HFFc6 (cell line): ENCODE measurements at regions not wholly inside any gene's neighbourhood (a gene's known extent, or its start where the extent isn't known, plus 50 kb on each side); places are given as distances from the start of the nearest gene placed in this dataset.

Experiments used
- DNase-seq: peaks from one replicate; pipeline ENCODE4 v3.0.0-alpha.2; 2018
- H3K27ac Mint-ChIP-seq: 2 replicates; pipeline ENCODE4 v1.8.0; 2020; ENCODE audit warnings: mild to moderate bottlenecking, mixed read lengths
- H3K27me3 Mint-ChIP-seq: 2 replicates; pipeline ENCODE4 v1.8.0; 2021; ENCODE audit warnings: mild to moderate bottlenecking, moderate library complexity, mixed read lengths; ENCODE audit not compliant: insufficient read depth
- H3K36me3 Mint-ChIP-seq: 2 replicates; pipeline ENCODE4 v1.8.0; 2021; ENCODE audit warnings: low read depth, mixed read lengths
- H3K4me1 Mint-ChIP-seq: 2 replicates; pipeline ENCODE4 v1.8.0; 2020; ENCODE audit warnings: low read depth, mixed read lengths
- H3K4me3 Mint-ChIP-seq: 2 replicates; pipeline ENCODE4 v1.8.0; 2020; ENCODE audit warnings: mild to moderate bottlenecking, moderate library complexity, mixed read lengths
- H3K9me3 Mint-ChIP-seq: 2 replicates; pipeline ENCODE4 v1.8.0; 2020; ENCODE audit warnings: mild to moderate bottlenecking, mixed read lengths
- TF ChIP-seq, protein P1 (sequence below): fragments of 200-600 bp; sonication (generic); IDR thresholded peaks from 2 replicates; pipeline ENCODE4 v1.5.0; 2021; ENCODE audit warnings: antibody characterized with exemption, mild to moderate bottlenecking

DNA sequence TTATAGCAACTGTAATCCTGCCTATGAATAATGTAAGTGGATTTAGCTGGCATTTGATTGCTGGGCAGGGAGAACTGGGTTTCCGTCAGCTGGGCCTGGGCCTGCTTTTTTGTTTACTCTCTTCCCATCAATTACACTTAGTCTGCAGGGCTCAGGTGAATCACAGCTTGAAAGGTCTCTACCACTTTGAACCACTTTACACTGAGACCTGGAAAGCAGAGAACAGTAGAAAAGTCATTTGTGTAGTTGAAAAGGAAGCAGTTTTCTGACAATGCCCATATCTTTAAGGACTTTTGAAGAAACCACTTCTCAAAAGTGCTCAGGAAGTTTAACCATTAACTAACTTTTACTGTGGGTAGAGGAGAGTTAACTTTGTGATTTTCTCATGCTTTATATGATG, 315.4 kb upstream of the SASH1 start:
- Mint-ChIP-seq H3K9me3 (peaks cover 4% of the 10 kb centered on the region; the same call in 1 of the 2 replicates), H3K27me3 (no peaks in the 10 kb centered on the region), H3K27ac (no peak overlapping the region), H3K4me3 (no peak overlapping the region), H3K4me1 (no peaks in the 10 kb centered on the region), H3K36me3 (no peaks in the 10 kb centered on the region)
- DNase-seq = no peak
- TF ChIP-seq, protein P1, sequence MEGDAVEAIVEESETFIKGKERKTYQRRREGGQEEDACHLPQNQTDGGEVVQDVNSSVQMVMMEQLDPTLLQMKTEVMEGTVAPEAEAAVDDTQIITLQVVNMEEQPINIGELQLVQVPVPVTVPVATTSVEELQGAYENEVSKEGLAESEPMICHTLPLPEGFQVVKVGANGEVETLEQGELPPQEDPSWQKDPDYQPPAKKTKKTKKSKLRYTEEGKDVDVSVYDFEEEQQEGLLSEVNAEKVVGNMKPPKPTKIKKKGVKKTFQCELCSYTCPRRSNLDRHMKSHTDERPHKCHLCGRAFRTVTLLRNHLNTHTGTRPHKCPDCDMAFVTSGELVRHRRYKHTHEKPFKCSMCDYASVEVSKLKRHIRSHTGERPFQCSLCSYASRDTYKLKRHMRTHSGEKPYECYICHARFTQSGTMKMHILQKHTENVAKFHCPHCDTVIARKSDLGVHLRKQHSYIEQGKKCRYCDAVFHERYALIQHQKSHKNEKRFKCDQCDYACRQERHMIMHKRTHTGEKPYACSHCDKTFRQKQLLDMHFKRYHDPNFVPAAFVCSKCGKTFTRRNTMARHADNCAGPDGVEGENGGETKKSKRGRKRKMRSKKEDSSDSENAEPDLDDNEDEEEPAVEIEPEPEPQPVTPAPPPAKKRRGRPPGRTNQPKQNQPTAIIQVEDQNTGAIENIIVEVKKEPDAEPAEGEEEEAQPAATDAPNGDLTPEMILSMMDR = no peak

DNA sequence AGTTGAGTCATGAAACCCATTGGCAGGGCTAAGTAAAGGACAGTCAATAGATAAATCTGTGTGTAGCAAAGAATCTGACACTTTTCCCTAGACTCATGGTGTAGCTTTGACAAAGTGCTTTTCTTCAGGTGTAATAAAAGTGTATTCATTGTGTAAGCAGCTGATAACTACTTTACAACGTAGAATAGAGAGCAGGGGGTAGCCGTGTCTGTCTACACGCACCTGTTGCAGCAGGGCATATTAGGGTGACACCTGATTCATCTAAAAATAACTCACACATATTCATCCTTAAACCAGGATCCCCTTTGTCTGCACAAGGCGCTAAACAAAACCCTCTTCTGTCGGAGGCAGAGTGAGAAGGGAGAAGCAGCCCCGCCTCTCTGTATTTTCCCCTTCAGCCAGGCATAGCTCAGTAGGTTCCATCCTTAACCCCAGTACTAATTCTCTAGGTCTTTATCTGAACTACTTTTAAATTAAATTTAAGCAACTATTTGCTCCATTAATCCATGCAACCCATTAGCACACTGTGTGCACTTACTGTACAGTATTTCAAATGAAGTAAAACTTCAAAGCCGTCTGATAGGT, 306.7 kb upstream of the SASH1 start:
- H3K4me3 Mint-ChIP-seq = no peak overlapping the region
- H3K36me3 Mint-ChIP-seq = no peaks in the 10 kb centered on the region
- DNase-seq = no peak
- H3K4me1 Mint-ChIP-seq = peaks cover 7% of the 10 kb centered on the region; the same call in 1 of the 2 replicates
- no peak overlapping the region for H3K27ac Mint-ChIP-seq
- H3K9me3 Mint-ChIP-seq = no peaks in the 10 kb centered on the region
- TF ChIP-seq, protein P1 = no peak
- H3K27me3 Mint-ChIP-seq = peaks cover 5% of the 10 kb centered on the region; the same call in 1 of the 2 replicates

DNA sequence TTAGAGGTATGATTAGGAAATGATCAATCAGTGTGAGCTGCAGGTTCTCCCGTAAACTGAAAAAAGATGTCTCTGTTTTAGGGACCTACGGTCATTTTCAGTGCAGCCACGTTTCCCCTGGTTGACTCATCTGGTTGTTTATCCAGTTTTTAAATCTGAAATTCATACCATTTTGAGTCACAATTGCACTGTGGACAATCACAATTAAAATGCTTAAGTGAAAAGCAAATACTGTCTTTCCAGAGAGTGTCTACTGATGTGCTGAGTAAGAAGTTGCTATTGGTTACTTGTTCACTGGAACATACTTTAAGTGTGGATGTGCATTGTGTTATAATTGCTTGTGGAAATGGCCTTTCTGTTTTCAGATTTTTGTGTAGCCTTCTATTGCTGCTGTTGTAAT, 305.1 kb upstream of the SASH1 start:
- H3K4me1 Mint-ChIP-seq = peaks cover 7% of the 10 kb centered on the region; the same call in 1 of the 2 replicates
- peaks cover 5% of the 10 kb centered on the region; the same call in 1 of the 2 replicates for H3K27me3 Mint-ChIP-seq
- H3K9me3 Mint-ChIP-seq = no peaks in the 10 kb centered on the region
- H3K27ac Mint-ChIP-seq = no peak overlapping the region
- no peak for DNase-seq
- H3K36me3 Mint-ChIP-seq = no peaks in the 10 kb centered on the region
- no peak overlapping the region; the same call in 1 of the 2 replicates for H3K4me3 Mint-ChIP-seq
- TF ChIP-seq, protein P1 = no peak

DNA sequence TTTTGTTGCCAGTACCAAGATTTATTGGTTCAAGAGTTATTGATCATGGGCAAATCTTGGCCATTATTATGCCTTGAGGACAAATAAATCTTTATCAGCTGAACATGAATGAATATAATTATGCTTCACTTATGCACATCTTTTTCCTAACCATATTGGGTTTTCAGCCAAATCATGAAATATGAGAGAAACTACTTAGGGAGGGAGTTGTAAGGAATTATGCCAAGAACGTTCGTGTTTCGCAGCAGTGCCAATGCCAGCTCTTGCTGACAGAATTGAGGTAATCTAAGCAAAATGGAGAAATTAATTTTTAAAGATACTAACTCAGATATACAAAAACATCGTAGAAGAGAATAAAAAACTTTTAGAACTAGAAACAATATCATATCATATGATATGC, 301.1 kb upstream of the SASH1 start:
- Mint-ChIP-seq H3K9me3 (no peaks in the 10 kb centered on the region), H3K4me3 (no peak overlapping the region), H3K27ac (no peak overlapping the region), H3K36me3 (no peaks in the 10 kb centered on the region), H3K4me1 (peaks cover 21% of the 10 kb centered on the region; the same call in 1 of the 2 replicates), H3K27me3 (peaks cover under 1% of the 10 kb centered on the region; the same call in 1 of the 2 replicates)
- TF ChIP-seq, protein P1 = no peak
- DNase-seq = no peak

DNA sequence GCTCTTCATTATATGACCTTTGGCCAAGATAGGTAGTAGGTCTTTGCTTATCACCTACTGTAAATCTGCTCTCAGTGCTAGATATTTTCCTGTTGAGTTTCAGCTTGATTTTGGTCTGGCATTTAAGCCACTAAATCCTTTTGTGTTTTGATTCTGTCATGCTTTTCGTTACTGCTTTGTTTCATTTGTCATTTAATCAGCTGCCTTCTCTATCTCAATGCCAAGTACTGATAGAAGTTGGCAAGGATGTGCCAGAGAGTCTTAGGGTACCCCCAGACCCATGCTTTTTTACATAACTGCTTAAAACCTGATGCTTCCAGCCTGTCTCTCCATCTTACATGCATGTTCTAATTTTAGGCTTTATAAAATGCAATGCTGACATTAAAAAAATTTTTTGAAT, 300.1 kb upstream of the SASH1 start:
- no peak for DNase-seq
- Mint-ChIP-seq H3K9me3 (peaks cover 5% of the 10 kb centered on the region), H3K4me3 (no peak overlapping the region), H3K36me3 (no peaks in the 10 kb centered on the region), H3K4me1 (peaks cover 19% of the 10 kb centered on the region; the same call in 1 of the 2 replicates), H3K27me3 (no peaks in the 10 kb centered on the region; the same call in 1 of the 2 replicates), H3K27ac (no peak overlapping the region)
- TF ChIP-seq, protein P1 = no peak
